PC-9 (cell line): ENCODE measurements at regions not wholly inside any gene's neighbourhood (a gene's known extent, or its start where the extent isn't known, plus 50 kb on each side); places are given as distances from the start of the nearest gene placed in this dataset.

ENCODE experiments used
- CTCF ChIP-seq: fragments of 200-600 bp; sonication (generic); conservative IDR thresholded peaks from 2 replicates; pipeline ENCODE4 v1.6.1; 2017; ENCODE audit warnings: mixed run types, antibody characterized with exemption, mild to moderate bottlenecking, moderate library complexity
- EZH2 ChIP-seq: fragments of 200-600 bp; sonication (generic); IDR thresholded peaks from 2 replicates; pipeline ENCODE4 v1.8.0; 2017; ENCODE audit warnings: antibody characterized with exemption, low read depth

- TF ChIP-seq CTCF: no peak
- no peak for TF ChIP-seq EZH2
These were observed 103.2 kb upstream of the ONECUT1 start for GRCh38 chr15:52893338-52893737.
